ENCODE measurements at regions not wholly inside any gene's neighbourhood (a gene's known extent, or its start where the extent isn't known, plus 50 kb on each side); places are given as distances from the start of the nearest gene placed in this dataset.

- H3K4me3 ChIP-seq (ENCODE audit: control insufficient read depth, low read depth, low read length): no peak overlapping the region
- DNase-seq (ENCODE audit: low read depth): no peak
- no peak for TF ChIP-seq CTCF (IDR thresholded peaks at IDR 0.05; ENCODE audit: control insufficient read depth, insufficient read depth, low read depth, low read length, missing control alignments)
These were observed 764.5 kb upstream of the TENM3 start for GRCh38 chr4:181478656-181479055.

GRCh38 chr4:181479141-181479540 is 764.1 kb upstream of the TENM3 start:
- no peak for DNase-seq (ENCODE audit: low read depth)
- no peak overlapping the region for H3K4me3 ChIP-seq (ENCODE audit: control insufficient read depth, low read depth, low read length)
- TF ChIP-seq CTCF (IDR thresholded peaks at IDR 0.05; ENCODE audit: control insufficient read depth, insufficient read depth, low read depth, low read length, missing control alignments): no peak

GRCh38 chr4:181484396-181484795 is 758.8 kb upstream of the TENM3 start:
- no peak for TF ChIP-seq CTCF (IDR thresholded peaks at IDR 0.05; ENCODE audit: control insufficient read depth, insufficient read depth, low read depth, low read length, missing control alignments)
- no peak overlapping the region for H3K4me3 ChIP-seq (ENCODE audit: control insufficient read depth, low read depth, low read length)
- no peak for DNase-seq (ENCODE audit: low read depth)

- H3K4me3 ChIP-seq (ENCODE audit: control insufficient read depth, low read depth, low read length): no peak overlapping the region
- TF ChIP-seq CTCF (IDR thresholded peaks at IDR 0.05; ENCODE audit: control insufficient read depth, insufficient read depth, low read depth, low read length, missing control alignments): no peak
- no peak for DNase-seq (ENCODE audit: low read depth)
These were observed 754.3 kb upstream of the TENM3 start for GRCh38 chr4:181488926-181489325.

DNA sequence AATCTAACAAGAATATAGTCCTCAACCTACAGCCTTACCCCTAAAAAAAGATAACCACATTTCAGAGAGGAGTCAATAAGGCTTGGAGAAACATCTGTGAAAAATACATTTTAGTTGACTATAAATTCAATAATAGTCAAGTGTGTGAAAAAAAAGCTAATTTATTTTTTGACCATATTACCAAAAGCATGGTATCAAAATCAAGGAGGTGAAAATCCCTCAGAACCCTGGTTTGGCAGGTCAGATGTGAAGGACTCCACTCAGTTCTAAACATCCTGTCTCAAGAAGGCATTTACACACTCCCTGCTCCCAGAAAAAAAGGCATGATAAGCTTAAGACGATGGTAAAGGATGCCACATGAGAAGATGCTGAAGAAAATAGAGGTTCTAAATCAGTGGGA is 745.1 kb upstream of the TENM3 start:
- DNase-seq (ENCODE audit: low read depth): no peak
- no peak overlapping the region for H3K4me3 ChIP-seq (ENCODE audit: control insufficient read depth, low read depth, low read length)
- no peak for TF ChIP-seq CTCF (IDR thresholded peaks at IDR 0.05; ENCODE audit: control insufficient read depth, insufficient read depth, low read depth, low read length, missing control alignments)

GRCh38 chr4:181502611-181503010 is 740.6 kb upstream of the TENM3 start:
- DNase-seq (ENCODE audit: low read depth): no peak
- H3K4me3 ChIP-seq (ENCODE audit: control insufficient read depth, low read depth, low read length): no peak overlapping the region
- TF ChIP-seq CTCF (IDR thresholded peaks at IDR 0.05; ENCODE audit: control insufficient read depth, insufficient read depth, low read depth, low read length, missing control alignments): no peak

Data from AG09309 (cell line).